Endothelial cell (in vitro differentiated cells): ENCODE measurements at regions not wholly inside any gene's neighbourhood (a gene's known extent, or its start where the extent isn't known, plus 50 kb on each side); places are given as distances from the start of the nearest gene placed in this dataset.

Experiments used
- DNase-seq: peaks from one replicate; pipeline ENCODE4 v3.0.0; 2021; ENCODE audit warnings: low spot score
- H3K27ac Mint-ChIP-seq: one replicate; pipeline ENCODE4 v1.8.0; 2021; ENCODE audit warnings: mixed read lengths, inconsistent platforms; ENCODE audit not compliant: unreplicated experiment
- H3K27me3 Mint-ChIP-seq: one replicate; pipeline ENCODE4 v1.8.0; 2021; ENCODE audit warnings: mild to moderate bottlenecking, moderate library complexity, mixed read lengths, inconsistent platforms; ENCODE audit not compliant: unreplicated experiment
- H3K36me3 Mint-ChIP-seq: one replicate; pipeline ENCODE4 v1.8.0; 2021; ENCODE audit warnings: mild to moderate bottlenecking, low read depth, mixed read lengths, inconsistent platforms; ENCODE audit not compliant: unreplicated experiment
- H3K4me1 Mint-ChIP-seq: one replicate; pipeline ENCODE4 v1.8.0; 2021; ENCODE audit warnings: mild to moderate bottlenecking, mixed read lengths, inconsistent platforms; ENCODE audit not compliant: unreplicated experiment
- H3K4me3 Mint-ChIP-seq: one replicate; pipeline ENCODE4 v1.8.0; 2021; ENCODE audit warnings: mild to moderate bottlenecking, mixed read lengths, inconsistent platforms; ENCODE audit not compliant: unreplicated experiment
- H3K9me3 Mint-ChIP-seq: one replicate; pipeline ENCODE4 v1.8.0; 2021; ENCODE audit warnings: mixed read lengths, inconsistent platforms; ENCODE audit not compliant: unreplicated experiment
- TF ChIP-seq, protein P1 (sequence below): fragments of 200-600 bp; sonication (generic); IDR thresholded peaks from one replicate; pipeline ENCODE4 v1.5.0; 2021; ENCODE audit warnings: antibody characterized with exemption; ENCODE audit not compliant: unreplicated experiment

DNA sequence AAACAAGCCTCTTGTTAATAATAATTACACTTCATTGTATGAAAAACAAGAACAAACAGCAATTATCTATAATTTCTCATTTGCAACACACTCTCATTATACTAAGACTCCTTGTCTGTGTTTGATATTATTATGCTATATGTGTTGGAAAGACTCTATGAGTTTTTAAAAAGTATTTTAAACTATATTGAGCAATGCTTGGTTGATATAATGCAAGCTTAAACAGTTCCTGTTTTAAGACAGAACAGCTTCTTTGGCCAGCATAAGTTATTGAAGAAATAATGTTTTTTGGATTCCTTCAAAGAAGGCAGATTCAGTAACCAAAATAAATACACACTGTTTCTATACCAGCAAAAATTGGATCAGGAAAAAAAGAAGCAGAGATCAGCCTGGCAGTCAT lies 871.4 kb downstream of the MAT2B start:
- no peak for DNase-seq
- TF ChIP-seq, protein P1, sequence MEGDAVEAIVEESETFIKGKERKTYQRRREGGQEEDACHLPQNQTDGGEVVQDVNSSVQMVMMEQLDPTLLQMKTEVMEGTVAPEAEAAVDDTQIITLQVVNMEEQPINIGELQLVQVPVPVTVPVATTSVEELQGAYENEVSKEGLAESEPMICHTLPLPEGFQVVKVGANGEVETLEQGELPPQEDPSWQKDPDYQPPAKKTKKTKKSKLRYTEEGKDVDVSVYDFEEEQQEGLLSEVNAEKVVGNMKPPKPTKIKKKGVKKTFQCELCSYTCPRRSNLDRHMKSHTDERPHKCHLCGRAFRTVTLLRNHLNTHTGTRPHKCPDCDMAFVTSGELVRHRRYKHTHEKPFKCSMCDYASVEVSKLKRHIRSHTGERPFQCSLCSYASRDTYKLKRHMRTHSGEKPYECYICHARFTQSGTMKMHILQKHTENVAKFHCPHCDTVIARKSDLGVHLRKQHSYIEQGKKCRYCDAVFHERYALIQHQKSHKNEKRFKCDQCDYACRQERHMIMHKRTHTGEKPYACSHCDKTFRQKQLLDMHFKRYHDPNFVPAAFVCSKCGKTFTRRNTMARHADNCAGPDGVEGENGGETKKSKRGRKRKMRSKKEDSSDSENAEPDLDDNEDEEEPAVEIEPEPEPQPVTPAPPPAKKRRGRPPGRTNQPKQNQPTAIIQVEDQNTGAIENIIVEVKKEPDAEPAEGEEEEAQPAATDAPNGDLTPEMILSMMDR = no peak
- H3K9me3 Mint-ChIP-seq = no peaks in the 10 kb centered on the region
- no peaks in the 10 kb centered on the region for H3K4me1 Mint-ChIP-seq
- no peaks in the 10 kb centered on the region for H3K36me3 Mint-ChIP-seq
- no peaks in the 10 kb centered on the region for H3K27me3 Mint-ChIP-seq
- no peak overlapping the region for H3K4me3 Mint-ChIP-seq
- H3K27ac Mint-ChIP-seq = no peak overlapping the region

DNA sequence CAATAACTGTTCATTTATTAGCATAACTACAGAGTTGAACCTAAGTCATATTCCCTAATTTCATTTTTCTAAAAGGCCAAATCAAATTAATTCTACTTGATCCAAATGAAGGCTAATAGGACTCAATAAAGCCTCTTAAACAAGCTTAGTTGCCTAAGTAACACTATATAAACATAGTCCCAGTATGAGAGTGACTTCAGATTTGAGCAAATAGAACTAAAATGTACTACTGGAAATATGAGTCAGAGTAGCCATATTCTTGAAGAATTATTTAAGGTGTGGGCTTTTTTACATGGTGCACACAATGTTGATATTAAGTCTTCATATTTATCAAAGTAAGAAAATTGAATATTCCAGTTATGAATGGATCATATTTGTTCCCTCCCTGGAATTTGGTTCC lies 872.3 kb downstream of the MAT2B start:
- Mint-ChIP-seq H3K27ac (no peak overlapping the region), H3K27me3 (no peaks in the 10 kb centered on the region), H3K4me1 (no peaks in the 10 kb centered on the region), H3K4me3 (no peak overlapping the region), H3K36me3 (no peaks in the 10 kb centered on the region), H3K9me3 (no peaks in the 10 kb centered on the region)
- DNase-seq = no peak
- TF ChIP-seq, protein P1 = no peak

DNA sequence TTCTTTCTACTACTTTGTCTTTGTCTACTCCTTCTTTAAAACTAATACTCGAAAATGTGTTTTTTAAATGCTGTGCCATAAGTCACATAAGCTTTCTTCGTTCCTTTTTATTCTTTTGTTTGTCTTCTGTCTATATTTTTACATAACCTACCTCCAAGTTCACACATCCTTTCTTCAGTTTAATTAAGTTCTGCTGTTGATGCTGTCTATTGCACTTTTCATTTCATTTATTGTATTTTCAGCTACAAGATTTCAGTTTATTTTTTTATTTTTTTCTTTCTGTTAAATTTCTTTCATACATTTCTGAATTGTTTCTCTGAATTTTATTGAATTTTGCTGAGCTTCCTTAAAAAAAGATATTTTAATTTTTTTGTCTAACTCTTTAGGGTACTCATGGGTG lies 878.2 kb downstream of the MAT2B start:
- no peaks in the 10 kb centered on the region for H3K27me3 Mint-ChIP-seq
- no peak overlapping the region for H3K4me3 Mint-ChIP-seq
- no peaks in the 10 kb centered on the region for H3K36me3 Mint-ChIP-seq
- TF ChIP-seq, protein P1 = no peak
- no peaks in the 10 kb centered on the region for H3K9me3 Mint-ChIP-seq
- H3K4me1 Mint-ChIP-seq = no peaks in the 10 kb centered on the region
- DNase-seq = no peak
- H3K27ac Mint-ChIP-seq = no peak overlapping the region

DNA sequence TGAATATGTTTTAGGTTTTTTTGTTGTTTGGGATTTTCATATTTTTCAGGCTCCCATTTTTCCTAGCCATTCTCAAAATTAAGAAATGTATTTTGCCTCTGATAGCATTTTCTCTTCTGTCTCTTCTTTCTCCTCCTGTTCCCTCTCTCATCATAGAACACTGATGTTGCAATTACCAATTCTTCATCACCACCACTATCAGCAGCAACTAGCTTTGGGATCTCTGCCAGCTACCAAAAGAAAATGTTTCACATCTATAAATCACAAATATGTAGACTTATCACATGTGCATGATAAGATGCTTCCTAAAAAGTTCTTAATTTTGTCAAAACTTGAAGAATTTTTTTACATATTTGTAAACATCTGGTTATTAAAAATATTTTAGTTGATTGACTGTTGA lies 887.1 kb downstream of the MAT2B start:
- no peaks in the 10 kb centered on the region for H3K4me1 Mint-ChIP-seq
- no peaks in the 10 kb centered on the region for H3K9me3 Mint-ChIP-seq
- no peaks in the 10 kb centered on the region for H3K36me3 Mint-ChIP-seq

DNA sequence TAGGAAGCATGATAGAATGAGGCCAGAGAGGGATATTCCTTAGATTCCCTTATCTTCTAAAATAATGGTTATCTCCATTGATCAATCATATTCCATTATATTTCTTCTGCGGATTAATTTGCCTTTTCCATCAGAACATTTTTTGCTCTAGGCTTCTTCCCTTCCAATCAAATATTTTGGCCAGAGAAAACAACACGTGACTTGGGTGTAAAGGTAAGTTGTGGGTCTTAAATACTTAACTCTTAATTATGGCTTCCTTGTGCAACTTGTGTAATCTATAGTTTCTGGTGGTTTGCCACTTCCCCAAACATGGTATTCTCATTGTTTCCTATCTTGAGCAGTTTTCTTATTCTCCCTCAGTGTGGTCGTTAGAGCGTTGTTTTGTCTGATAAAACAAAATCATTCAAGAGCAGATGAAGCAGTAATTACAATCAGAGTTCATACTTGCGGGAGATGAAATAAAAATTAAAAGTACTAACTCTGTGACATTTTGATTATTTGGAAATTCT lies 889.3 kb downstream of the MAT2B start:
- Mint-ChIP-seq H3K4me1 (no peaks in the 10 kb centered on the region), H3K27ac (no peak overlapping the region), H3K9me3 (no peaks in the 10 kb centered on the region), H3K27me3 (no peaks in the 10 kb centered on the region), H3K4me3 (no peak overlapping the region), H3K36me3 (no peaks in the 10 kb centered on the region)
- no peak for DNase-seq
- TF ChIP-seq, protein P1 = no peak

More for the DNA sequence above, 887.1 kb downstream of the MAT2B start:
- Mint-ChIP-seq H3K4me3 (no peak overlapping the region), H3K27ac (no peak overlapping the region), H3K27me3 (no peaks in the 10 kb centered on the region)
- DNase-seq = no peak
- TF ChIP-seq, protein P1 = no peak
